Suprapubic skin (tissue), 4 donors: ENCODE measurements at regions not wholly inside any gene's neighbourhood (a gene's known extent, or its start where the extent isn't known, plus 50 kb on each side); places are given as distances from the start of the nearest gene placed in this dataset.

ENCODE experiments used
- DNase-seq, 2 donors: peaks; one replicate each; pipeline ENCODE4 v3.0.0-alpha.2; 2019; ENCODE audit warnings: low spot score in 2 of 2
- H3K27ac ChIP-seq: fragments of 200-600 bp; sonication (generic); one replicate; pipeline ENCODE4 v1.5.1; 2019
- H3K27me3 ChIP-seq: fragments of 200-600 bp; sonication (generic); one replicate; pipeline ENCODE4 v1.5.1; 2019
- H3K36me3 ChIP-seq: fragments of 200-600 bp; sonication (generic); one replicate; pipeline ENCODE4 v1.5.1; 2019
- H3K4me1 ChIP-seq: fragments of 200-600 bp; sonication (generic); one replicate; pipeline ENCODE4 v1.5.1; 2019
- H3K4me3 ChIP-seq: fragments of 200-600 bp; sonication (generic); one replicate; pipeline ENCODE4 v1.5.1; 2019; ENCODE audit warnings: mild to moderate bottlenecking
- H3K9me3 ChIP-seq: fragments of 200-600 bp; sonication (generic); one replicate; pipeline ENCODE4 v1.5.1; 2019
- CTCF ChIP-seq, 2 donors: fragments of 200-600 bp in 1 of 2; fragments of 450-650 bp in 1 of 2; sonication (generic) in 1 of 2; IDR thresholded peaks; one replicate each; pipeline ENCODE4 v1.5.1; 2016 to 2019; ENCODE audit warnings: antibody characterized with exemption in 2 of 2, mild to moderate bottlenecking in 1 of 2, moderate library complexity in 1 of 2
- EP300 ChIP-seq: sonication (generic); formaldehyde crosslinking; IDR thresholded peaks from one replicate; pipeline ENCODE4 v1.6.1; 2017; ENCODE audit warnings: antibody characterized with exemption
- POLR2A ChIP-seq, 2 donors: fragments of 450-650 bp; IDR thresholded peaks; one replicate each; pipeline ENCODE4 v1.6.1; 2017; ENCODE audit warnings: antibody characterized with exemption in 2 of 2, mild to moderate bottlenecking in 2 of 2, moderate library complexity in 2 of 2
- POLR2AphosphoS5 ChIP-seq, 3 donors: sonication (generic); formaldehyde crosslinking; IDR thresholded peaks; one replicate each; pipeline ENCODE4 v1.6.1; 2017; ENCODE audit warnings: antibody characterized with exemption in 3 of 3
- WGBS: methylation state at CpG from one replicate; pipeline ENCODE4 v1.1.5; 2018; 5-methylcytosine and 5-hydroxymethylcytosine counted together

DNA sequence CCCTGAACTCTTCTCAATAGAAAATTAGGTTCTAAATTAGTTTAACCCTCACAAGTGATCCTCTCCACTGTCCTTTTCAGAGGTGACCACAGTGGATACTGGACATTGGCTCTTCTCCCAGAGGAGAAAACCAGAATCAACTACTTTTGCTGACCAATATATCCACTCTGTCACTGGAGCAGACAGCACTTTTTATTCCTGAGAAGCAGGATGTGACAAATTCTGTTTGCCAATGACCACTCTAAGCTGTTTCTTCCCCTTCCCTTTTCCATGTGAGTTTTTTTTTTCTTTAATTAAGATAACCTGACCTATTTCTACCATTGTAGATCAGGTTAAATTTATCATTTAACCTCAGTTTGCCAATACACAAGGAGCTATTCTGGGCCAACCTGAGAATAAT, 79.7 kb upstream of the ZNF280D start:
- no peak overlapping the region for H3K27ac ChIP-seq
- no peak for TF ChIP-seq POLR2AphosphoS5 (IDR thresholded peaks at IDR 0.05)
- no peak for TF ChIP-seq CTCF (IDR thresholded peaks at IDR 0.05)
- TF ChIP-seq EP300: no peak
- no peak for TF ChIP-seq POLR2A (IDR thresholded peaks at IDR 0.05)
- no peaks in the 10 kb centered on the region for H3K36me3 ChIP-seq
- DNase-seq: no peak
- H3K4me3 ChIP-seq: no peak overlapping the region
- no peaks in the 10 kb centered on the region for H3K27me3 ChIP-seq
- H3K9me3 ChIP-seq: peaks cover 8% of the 10 kb centered on the region
- peaks cover 19% of the 10 kb centered on the region for H3K4me1 ChIP-seq

- Histone ChIP-seq H3K27ac (no peak overlapping the region), H3K4me3 (no peak overlapping the region), H3K4me1 (peaks cover 12% of the 10 kb centered on the region), H3K36me3 (no peaks in the 10 kb centered on the region), H3K27me3 (no peaks in the 10 kb centered on the region), H3K9me3 (peaks cover 10% of the 10 kb centered on the region)
- 57% methylated on average over 3 of the region's 3 CpGs for WGBS
- DNase-seq: no peak
- TF ChIP-seq EP300: no peak
These were observed 78.9 kb upstream of the ZNF280D start for GRCh38 chr15:56812221-56812620.

GRCh38 chr15:56811586-56811985, 78.3 kb upstream of the ZNF280D start:
- TF ChIP-seq POLR2AphosphoS5 (IDR thresholded peaks at IDR 0.05) (no peak), POLR2A (IDR thresholded peaks at IDR 0.05) (no peak), CTCF (IDR thresholded peaks at IDR 0.05) (no peak), EP300 (no peak)
- H3K36me3 ChIP-seq: no peaks in the 10 kb centered on the region
- H3K9me3 ChIP-seq: peaks cover 10% of the 10 kb centered on the region
- H3K4me1 ChIP-seq: peaks cover 6% of the 10 kb centered on the region
- H3K27me3 ChIP-seq: no peaks in the 10 kb centered on the region
- no peak overlapping the region for H3K4me3 ChIP-seq
- DNase-seq: no peak
- H3K27ac ChIP-seq: no peak overlapping the region
- 96% methylated on average over 4 of the region's 4 CpGs for WGBS

- Histone ChIP-seq H3K4me1 (peaks cover 10% of the 10 kb centered on the region), H3K9me3 (peaks cover 10% of the 10 kb centered on the region), H3K4me3 (no peak overlapping the region), H3K27ac (no peak overlapping the region), H3K36me3 (no peaks in the 10 kb centered on the region), H3K27me3 (no peaks in the 10 kb centered on the region)
- TF ChIP-seq EP300: no peak
- TF ChIP-seq POLR2AphosphoS5 (IDR thresholded peaks at IDR 0.05): no peak
- DNase-seq: no peak
These were observed 74.9 kb upstream of the ZNF280D start for GRCh38 chr15:56808160-56808559.

- 37% methylated on average over 2 of the region's 2 CpGs for WGBS
- no peak for TF ChIP-seq POLR2A (IDR thresholded peaks at IDR 0.05)
- no peak for TF ChIP-seq EP300
- TF ChIP-seq POLR2AphosphoS5 (IDR thresholded peaks at IDR 0.05): no peak
- no peak for TF ChIP-seq CTCF (IDR thresholded peaks at IDR 0.05)
- Histone ChIP-seq H3K27ac (peak overlapping the region; percentile 43), H3K36me3 (no peaks in the 10 kb centered on the region), H3K4me1 (peaks cover 4% of the 10 kb centered on the region), H3K9me3 (peaks cover 10% of the 10 kb centered on the region), H3K4me3 (no peak overlapping the region), H3K27me3 (no peaks in the 10 kb centered on the region)
- no peak for DNase-seq
These were observed 72.8 kb upstream of the ZNF280D start for GRCh38 chr15:56806148-56806536.

DNA sequence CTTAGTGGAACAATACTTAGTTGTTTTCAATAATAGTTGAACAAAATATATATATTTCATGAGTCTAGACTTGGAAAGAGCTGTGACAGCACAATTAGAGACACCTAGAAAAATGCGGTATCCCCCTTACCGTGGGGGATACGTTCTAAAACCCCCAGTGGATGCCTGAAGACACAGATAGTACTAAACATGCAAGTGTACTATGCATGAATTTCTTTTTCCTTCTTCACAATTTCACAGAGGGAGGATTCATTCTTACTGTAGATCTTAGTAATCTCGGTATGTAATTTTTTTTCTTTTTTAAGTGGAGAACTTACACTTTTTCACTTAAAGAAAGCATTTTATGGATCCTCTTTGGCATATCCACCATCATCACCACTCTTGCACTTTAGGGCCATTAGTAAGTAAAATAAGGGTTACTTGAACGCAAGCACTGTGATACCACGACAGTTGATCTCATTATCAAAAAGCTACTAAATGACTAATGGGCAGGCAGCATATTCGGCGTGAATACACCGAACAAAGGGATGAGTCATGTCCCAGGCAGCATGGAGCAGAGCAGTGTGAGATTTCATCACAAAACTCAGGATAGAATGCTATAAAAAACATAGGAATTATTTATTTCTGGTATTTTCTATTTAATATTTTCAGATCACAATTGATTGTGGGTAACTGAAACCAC, 72.3 kb upstream of the ZNF280D start:
- Histone ChIP-seq H3K4me1 (peaks cover 4% of the 10 kb centered on the region), H3K4me3 (no peak overlapping the region), H3K27ac (peak overlapping the region; percentile 55)

More for the DNA sequence above, 72.3 kb upstream of the ZNF280D start:
- Histone ChIP-seq H3K36me3 (no peaks in the 10 kb centered on the region), H3K9me3 (peaks cover 10% of the 10 kb centered on the region), H3K27me3 (no peaks in the 10 kb centered on the region)
- 53% methylated on average over 9 of the region's 9 CpGs for WGBS
- TF ChIP-seq CTCF (IDR thresholded peaks at IDR 0.05) (no peak), POLR2AphosphoS5 (IDR thresholded peaks at IDR 0.05) (no peak), EP300 (no peak)
- DNase-seq: no peak
